Stimulated activated memory B cell treated with anti-CD40 and anti-IgM and Interleukin-4, amounts not matched to agents 10 μg/mL and 1 μg/mL and 100 μg/mL, for 72 hours (primary cell): ENCODE measurements at regions not wholly inside any gene's neighbourhood (a gene's known extent, or its start where the extent isn't known, plus 50 kb on each side); places are given as distances from the start of the nearest gene placed in this dataset.

ENCODE experiments used
- ATAC-seq: fragments of 150-1000 bp; cut with Tn5 transposase; 2 replicates; pipeline ENCODE4 v1.10.0; 2021
- H3K27ac Mint-ChIP-seq: one replicate; pipeline ENCODE4 v1.8.0; 2022; ENCODE audit warnings: mild to moderate bottlenecking, mixed read lengths
- H3K27me3 Mint-ChIP-seq: one replicate; pipeline ENCODE4 v1.8.0; 2022; ENCODE audit warnings: mixed read lengths
- H3K36me3 Mint-ChIP-seq: one replicate; pipeline ENCODE4 v1.8.0; 2022; ENCODE audit warnings: mixed read lengths
- H3K4me1 Mint-ChIP-seq: one replicate; pipeline ENCODE4 v1.8.0; 2022; ENCODE audit warnings: mixed read lengths
- H3K4me3 Mint-ChIP-seq: one replicate; pipeline ENCODE4 v1.8.0; 2022; ENCODE audit warnings: mild to moderate bottlenecking, moderate library complexity, mixed read lengths
- H3K9me3 Mint-ChIP-seq: one replicate; pipeline ENCODE4 v1.8.0; 2022; ENCODE audit warnings: mixed read lengths

DNA sequence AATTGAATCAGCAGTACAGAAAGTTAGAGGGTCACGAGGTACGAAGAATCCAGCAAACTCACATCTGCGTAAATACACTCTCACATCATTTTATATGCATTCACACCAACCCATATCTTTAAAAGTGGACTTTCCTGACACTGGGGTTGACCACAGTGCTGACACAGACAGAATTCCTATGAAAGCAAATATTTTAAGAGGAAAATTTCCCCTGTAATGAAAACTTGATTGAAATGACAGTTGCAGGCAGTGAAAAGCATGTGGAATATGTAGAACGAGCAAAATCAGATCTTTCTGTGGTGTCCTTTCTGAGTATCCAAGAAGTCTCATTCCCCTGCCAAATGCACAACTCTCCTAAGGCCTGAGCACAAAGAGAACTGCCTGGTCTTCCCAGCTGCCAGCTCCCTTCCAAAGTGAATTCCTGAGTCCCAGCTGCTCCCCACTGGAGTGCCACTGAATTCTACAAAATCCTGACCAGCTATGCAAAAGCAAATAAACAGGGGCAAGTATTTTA is 50.5 kb upstream of the FAM9C start:
- peak overlapping the region; percentile 98 for H3K27ac Mint-ChIP-seq
- no peaks in the 10 kb centered on the region for H3K36me3 Mint-ChIP-seq

DNA sequence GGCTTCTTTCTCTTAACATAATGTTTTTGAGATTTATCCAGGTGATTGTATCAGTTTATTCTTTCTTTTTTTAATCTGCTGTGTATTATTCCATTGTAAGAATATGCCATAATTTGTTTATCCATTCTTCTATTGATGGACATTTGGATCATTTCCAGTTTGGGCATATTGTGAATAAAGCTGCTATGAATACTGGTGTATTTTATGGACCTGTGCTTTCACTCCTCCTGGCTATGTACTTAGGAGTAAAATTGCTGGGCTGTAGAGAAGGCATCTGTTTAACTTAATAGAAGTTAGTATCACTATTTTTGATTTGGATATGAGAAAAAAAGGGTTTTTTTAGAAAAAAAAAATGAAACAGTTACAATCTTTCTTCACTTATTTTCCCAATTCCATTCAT is 50.0 kb upstream of the FAM9C start:
- H3K27me3 Mint-ChIP-seq = no peaks in the 10 kb centered on the region
- peaks cover 39% of the 10 kb centered on the region for H3K4me1 Mint-ChIP-seq
- no peaks in the 10 kb centered on the region for H3K9me3 Mint-ChIP-seq
- peak overlapping the region; percentile 19 for H3K4me3 Mint-ChIP-seq
- no peaks in the 10 kb centered on the region for H3K36me3 Mint-ChIP-seq
- H3K27ac Mint-ChIP-seq = peak overlapping the region; percentile 98
- no peak for ATAC-seq

More for the DNA sequence above, 50.5 kb upstream of the FAM9C start:
- no peak overlapping the region for H3K4me3 Mint-ChIP-seq
- no peak for ATAC-seq
- H3K27me3 Mint-ChIP-seq = no peaks in the 10 kb centered on the region
- peaks cover 41% of the 10 kb centered on the region for H3K4me1 Mint-ChIP-seq
- no peaks in the 10 kb centered on the region for H3K9me3 Mint-ChIP-seq
